ENCODE measurements at regions not wholly inside any gene's neighbourhood (a gene's known extent, or its start where the extent isn't known, plus 50 kb on each side); places are given as distances from the start of the nearest gene placed in this dataset.
A peak's percentile ranks its signal among the peaks of the same experiment; 100 is the strongest.

DNA sequence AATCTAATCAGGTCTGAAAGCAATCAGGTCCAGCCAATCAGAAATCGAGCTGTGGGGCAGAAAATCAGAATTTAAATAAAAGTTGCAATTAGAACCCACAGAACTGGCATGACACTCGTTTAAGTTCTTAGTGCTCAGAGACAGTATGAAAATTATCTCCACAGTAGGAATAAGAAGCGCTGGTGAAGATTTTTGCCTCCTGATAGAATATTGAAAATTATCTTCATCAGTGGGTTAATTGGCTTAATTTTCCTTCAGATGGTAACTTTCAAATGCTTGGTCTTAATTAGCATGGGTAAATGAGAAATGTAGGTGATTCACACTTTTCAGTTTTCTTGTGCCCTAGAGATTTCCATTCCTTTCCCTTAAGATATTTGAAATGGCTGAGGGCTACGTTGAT, 109.1 kb upstream of the MDFIC2 start:
- Histone ChIP-seq H3K27me3 (ENCODE audit: control insufficient read depth, insufficient read depth, low read length) (no peaks in the 10 kb centered on the region), H3K27ac (ENCODE audit: low read length) (no peak overlapping the region), H3K9me3 (ENCODE audit: control insufficient read depth, insufficient read depth, low read length) (no peaks in the 10 kb centered on the region), H3K4me1 (ENCODE audit: control insufficient read depth, insufficient read depth, low read length) (no peaks in the 10 kb centered on the region), H3K4me3 (ENCODE audit: low read length) (no peak overlapping the region), H3K36me3 (ENCODE audit: control insufficient read depth, insufficient read depth, low read length) (no peaks in the 10 kb centered on the region)
- DNase-seq (ENCODE audit: low read depth, low spot score), result no peak
- WGBS (ENCODE audit: insufficient coverage, insufficient read length), result no CpG with 5 or more reads among the region's 4 CpGs

DNA sequence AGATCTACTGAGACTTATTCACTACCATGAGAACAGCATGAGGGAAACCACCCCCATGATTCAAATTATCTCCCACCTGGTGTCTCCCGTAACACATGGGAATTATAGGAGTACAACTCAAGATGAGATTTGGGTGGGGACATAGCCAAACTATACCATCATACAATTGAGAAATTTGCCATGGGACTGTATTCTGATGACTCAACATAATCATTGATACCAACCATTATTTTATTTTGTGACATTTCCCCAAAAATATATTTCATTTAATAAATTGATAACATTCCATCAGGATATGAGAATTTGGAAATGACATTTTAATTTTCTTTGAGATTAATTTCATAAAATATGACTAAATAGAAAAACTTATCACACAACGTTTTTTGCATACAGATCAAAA, 96.6 kb upstream of the MDFIC2 start:
- Histone ChIP-seq H3K4me1 (ENCODE audit: control insufficient read depth, insufficient read depth, low read length) (no peaks in the 10 kb centered on the region), H3K9me3 (ENCODE audit: control insufficient read depth, insufficient read depth, low read length) (no peaks in the 10 kb centered on the region), H3K27ac (ENCODE audit: low read length) (no peak overlapping the region), H3K36me3 (ENCODE audit: control insufficient read depth, insufficient read depth, low read length) (no peaks in the 10 kb centered on the region), H3K27me3 (ENCODE audit: control insufficient read depth, insufficient read depth, low read length) (no peaks in the 10 kb centered on the region), H3K4me3 (ENCODE audit: low read length) (no peak overlapping the region)
- WGBS (ENCODE audit: insufficient coverage, insufficient read length), result no CpG with 5 or more reads among the region's 2 CpGs
- no peak for DNase-seq (ENCODE audit: low read depth, low spot score)

- Histone ChIP-seq H3K36me3 (ENCODE audit: control insufficient read depth, insufficient read depth, low read length) (no peaks in the 10 kb centered on the region), H3K27ac (ENCODE audit: low read length) (no peak overlapping the region), H3K9me3 (ENCODE audit: control insufficient read depth, insufficient read depth, low read length) (no peaks in the 10 kb centered on the region), H3K4me1 (ENCODE audit: control insufficient read depth, insufficient read depth, low read length) (no peaks in the 10 kb centered on the region), H3K27me3 (ENCODE audit: control insufficient read depth, insufficient read depth, low read length) (no peaks in the 10 kb centered on the region), H3K4me3 (ENCODE audit: low read length) (no peak overlapping the region)
- no CpG with 5 or more reads among the region's 3 CpGs for WGBS (ENCODE audit: insufficient coverage, insufficient read length)
- DNase-seq (ENCODE audit: low read depth, low spot score), result no peak
Measured at GRCh38 chr3:70400194-70400593, 87.8 kb upstream of the MDFIC2 start.

GRCh38 chr3:70393881-70394612, 81.6 kb upstream of the MDFIC2 start:
- Histone ChIP-seq H3K4me3 (ENCODE audit: low read length) (no peak overlapping the region), H3K27ac (ENCODE audit: low read length) (no peak overlapping the region)
- WGBS (ENCODE audit: insufficient coverage, insufficient read length), result no CpG with 5 or more reads among the region's 11 CpGs

DNA sequence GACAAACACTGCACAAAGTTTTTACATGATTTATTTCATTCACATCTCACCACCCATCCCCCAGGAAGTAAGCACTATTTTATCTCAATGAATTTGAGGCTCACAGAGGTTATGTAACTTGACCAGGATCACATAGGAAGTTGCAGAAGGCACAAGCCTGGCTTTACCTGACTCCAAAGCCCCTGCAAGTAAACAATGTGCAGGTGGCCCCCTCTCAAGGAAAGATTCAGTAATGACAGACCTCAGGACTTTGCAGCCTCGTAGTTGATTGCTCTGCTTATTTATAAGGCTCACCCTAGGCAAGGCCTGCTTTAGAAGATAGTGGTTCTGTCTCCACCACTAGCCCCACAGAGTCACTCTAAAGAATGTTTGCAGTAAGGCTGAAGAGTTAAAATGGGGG, 79.8 kb upstream of the MDFIC2 start:
- no CpG with 5 or more reads among the region's 1 CpG for WGBS (ENCODE audit: insufficient coverage, insufficient read length)
- peak; percentile 20 for DNase-seq (ENCODE audit: low read depth, low spot score)

More at GRCh38 chr3:70393881-70394612, 81.6 kb upstream of the MDFIC2 start:
- H3K36me3 ChIP-seq (ENCODE audit: control insufficient read depth, insufficient read depth, low read length), result no peaks in the 10 kb centered on the region
- no peaks in the 10 kb centered on the region for H3K27me3 ChIP-seq (ENCODE audit: control insufficient read depth, insufficient read depth, low read length)
- no peaks in the 10 kb centered on the region for H3K4me1 ChIP-seq (ENCODE audit: control insufficient read depth, insufficient read depth, low read length)
- H3K9me3 ChIP-seq (ENCODE audit: control insufficient read depth, insufficient read depth, low read length), result no peaks in the 10 kb centered on the region
- no peak for DNase-seq (ENCODE audit: low read depth, low spot score)

DNA sequence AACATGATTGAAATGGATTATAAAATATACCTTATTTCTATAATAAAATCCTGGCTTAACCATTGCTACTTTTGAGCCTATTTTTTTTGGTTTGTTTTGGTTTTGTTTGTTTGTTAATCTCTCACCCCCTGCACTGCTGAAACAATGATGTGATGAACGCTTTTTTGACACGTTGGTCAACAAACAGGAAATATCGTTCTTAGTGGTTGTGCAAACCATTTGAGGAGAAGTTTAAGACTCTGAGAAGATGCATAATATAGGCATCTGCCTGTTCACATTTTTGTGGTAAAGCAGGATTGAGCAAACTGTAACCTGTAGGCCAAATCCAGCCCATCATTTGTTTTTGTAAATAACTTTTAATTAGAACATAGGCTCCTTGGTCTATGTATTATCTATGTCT, 75.5 kb upstream of the MDFIC2 start:
- Histone ChIP-seq H3K36me3 (ENCODE audit: control insufficient read depth, insufficient read depth, low read length) (no peaks in the 10 kb centered on the region), H3K27ac (ENCODE audit: low read length) (no peak overlapping the region), H3K27me3 (ENCODE audit: control insufficient read depth, insufficient read depth, low read length) (no peaks in the 10 kb centered on the region), H3K4me3 (ENCODE audit: low read length) (no peak overlapping the region), H3K9me3 (ENCODE audit: control insufficient read depth, insufficient read depth, low read length) (no peaks in the 10 kb centered on the region), H3K4me1 (ENCODE audit: control insufficient read depth, insufficient read depth, low read length) (no peaks in the 10 kb centered on the region)
- no CpG with 5 or more reads among the region's 3 CpGs for WGBS (ENCODE audit: insufficient coverage, insufficient read length)
- no peak for DNase-seq (ENCODE audit: low read depth, low spot score)

More for the DNA sequence above, 79.8 kb upstream of the MDFIC2 start:
- Histone ChIP-seq H3K9me3 (ENCODE audit: control insufficient read depth, insufficient read depth, low read length) (no peaks in the 10 kb centered on the region), H3K4me3 (ENCODE audit: low read length) (no peak overlapping the region), H3K27me3 (ENCODE audit: control insufficient read depth, insufficient read depth, low read length) (no peaks in the 10 kb centered on the region), H3K36me3 (ENCODE audit: control insufficient read depth, insufficient read depth, low read length) (no peaks in the 10 kb centered on the region), H3K4me1 (ENCODE audit: control insufficient read depth, insufficient read depth, low read length) (no peaks in the 10 kb centered on the region), H3K27ac (ENCODE audit: low read length) (no peak overlapping the region)

GRCh38 chr3:70386846-70387245, 74.4 kb upstream of the MDFIC2 start:
- Histone ChIP-seq H3K4me1 (ENCODE audit: control insufficient read depth, insufficient read depth, low read length) (no peaks in the 10 kb centered on the region), H3K4me3 (ENCODE audit: low read length) (no peak overlapping the region), H3K27ac (ENCODE audit: low read length) (no peak overlapping the region), H3K27me3 (ENCODE audit: control insufficient read depth, insufficient read depth, low read length) (no peaks in the 10 kb centered on the region), H3K36me3 (ENCODE audit: control insufficient read depth, insufficient read depth, low read length) (no peaks in the 10 kb centered on the region), H3K9me3 (ENCODE audit: control insufficient read depth, insufficient read depth, low read length) (no peaks in the 10 kb centered on the region)
- DNase-seq (ENCODE audit: low read depth, low spot score), result no peak

DNA sequence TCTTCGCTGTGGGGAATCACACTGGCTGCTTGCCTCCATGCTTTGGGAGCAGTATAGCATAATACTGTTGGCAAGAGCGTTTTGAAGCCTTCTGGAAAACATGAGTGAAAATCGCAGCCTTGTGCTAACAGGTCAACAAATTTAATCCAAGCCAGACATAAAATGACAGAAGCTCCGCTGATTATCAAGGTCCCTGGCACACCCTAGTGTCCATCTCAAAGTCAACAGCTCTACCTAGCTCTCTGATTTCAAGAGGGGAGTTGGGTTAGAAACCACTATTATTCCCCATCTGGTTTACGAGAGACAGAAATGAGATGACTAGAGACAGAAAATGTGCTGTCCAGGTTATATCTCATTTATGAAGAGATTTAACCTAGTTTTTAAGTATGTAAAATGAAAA, 73.6 kb upstream of the MDFIC2 start:
- Histone ChIP-seq H3K4me1 (ENCODE audit: control insufficient read depth, insufficient read depth, low read length) (no peaks in the 10 kb centered on the region), H3K4me3 (ENCODE audit: low read length) (no peak overlapping the region), H3K27me3 (ENCODE audit: control insufficient read depth, insufficient read depth, low read length) (no peaks in the 10 kb centered on the region), H3K27ac (ENCODE audit: low read length) (no peak overlapping the region), H3K36me3 (ENCODE audit: control insufficient read depth, insufficient read depth, low read length) (no peaks in the 10 kb centered on the region), H3K9me3 (ENCODE audit: control insufficient read depth, insufficient read depth, low read length) (no peaks in the 10 kb centered on the region)
- WGBS (ENCODE audit: insufficient coverage, insufficient read length), result no CpG with 5 or more reads among the region's 5 CpGs
- no peak for DNase-seq (ENCODE audit: low read depth, low spot score)

- DNase-seq (ENCODE audit: low read depth, low spot score), result no peak
- Histone ChIP-seq H3K27me3 (ENCODE audit: control insufficient read depth, insufficient read depth, low read length) (no peaks in the 10 kb centered on the region), H3K4me1 (ENCODE audit: control insufficient read depth, insufficient read depth, low read length) (no peaks in the 10 kb centered on the region), H3K36me3 (ENCODE audit: control insufficient read depth, insufficient read depth, low read length) (no peaks in the 10 kb centered on the region), H3K27ac (ENCODE audit: low read length) (no peak overlapping the region), H3K4me3 (ENCODE audit: low read length) (no peak overlapping the region), H3K9me3 (ENCODE audit: control insufficient read depth, insufficient read depth, low read length) (no peaks in the 10 kb centered on the region)
- no CpG with 5 or more reads among the region's 6 CpGs for WGBS (ENCODE audit: insufficient coverage, insufficient read length)
Measured at GRCh38 chr3:70383360-70383831, 71.0 kb upstream of the MDFIC2 start.

- H3K4me1 ChIP-seq (ENCODE audit: control insufficient read depth, insufficient read depth, low read length), result no peaks in the 10 kb centered on the region
- DNase-seq (ENCODE audit: low read depth, low spot score), result no peak
- H3K27ac ChIP-seq (ENCODE audit: low read length), result no peak overlapping the region
- no peaks in the 10 kb centered on the region for H3K9me3 ChIP-seq (ENCODE audit: control insufficient read depth, insufficient read depth, low read length)
- no peaks in the 10 kb centered on the region for H3K36me3 ChIP-seq (ENCODE audit: control insufficient read depth, insufficient read depth, low read length)
- WGBS (ENCODE audit: insufficient coverage, insufficient read length), result no CpG with 5 or more reads among the region's 4 CpGs
- H3K27me3 ChIP-seq (ENCODE audit: control insufficient read depth, insufficient read depth, low read length), result no peaks in the 10 kb centered on the region
- H3K4me3 ChIP-seq (ENCODE audit: low read length), result no peak overlapping the region
Measured at GRCh38 chr3:70374179-70374578, 61.7 kb upstream of the MDFIC2 start.

Measured in iPS DF 6.9 (cell line).